HL-60 (cell line): ENCODE measurements at regions not wholly inside any gene's neighbourhood (a gene's known extent, or its start where the extent isn't known, plus 50 kb on each side); places are given as distances from the start of the nearest gene placed in this dataset.

Source experiments
- DNase-seq, 2 experiments: peaks; one replicate each; pipeline ENCODE4 v3.0.0-alpha.2; 2010 to 2020; ENCODE audit warnings: low read depth in 1 of 2, low spot score in 1 of 2
- H3K27ac ChIP-seq: fragments of 250-450 bp; sonication (Bioruptor Pico); replicated peaks from 2 replicates; pipeline ENCODE4 v1.5.1; 2020; ENCODE audit warnings: mild to moderate bottlenecking, moderate library complexity
- H3K27me3 ChIP-seq: fragments of 250-450 bp; sonication (Bioruptor Pico); 2 replicates; pipeline ENCODE4 v1.5.1; 2021; ENCODE audit warnings: mild to moderate bottlenecking, moderate library complexity; ENCODE audit not compliant: insufficient read depth, poor library complexity, severe bottlenecking
- H3K4me3 ChIP-seq: replicated peaks from 2 replicates; pipeline ENCODE4 v1.5.1; 2011; ENCODE audit warnings: mild to moderate bottlenecking, control low read depth, low read length; ENCODE audit not compliant: insufficient read depth
- GABPA ChIP-seq: IDR thresholded peaks from 2 replicates; pipeline ENCODE4 v1.6.1; 2012; ENCODE audit warnings: low read depth
- POLR2AphosphoS5 ChIP-seq: IDR thresholded peaks from 2 replicates; pipeline ENCODE4 v1.6.1; 2012; ENCODE audit warnings: low read depth
- SPI1 ChIP-seq: IDR thresholded peaks from 2 replicates; pipeline ENCODE4 v1.6.1; 2012; ENCODE audit warnings: low read depth, mild to moderate bottlenecking, borderline replicate concordance
- TF ChIP-seq, protein P1 (sequence below): IDR thresholded peaks from 2 replicates; pipeline ENCODE4 v1.6.1; 2012; ENCODE audit warnings: low read depth; ENCODE audit not compliant: insufficient replicate concordance
- TF ChIP-seq, protein P2 (sequence below): IDR thresholded peaks from one replicate; pipeline ENCODE4 v1.5.1; 2011; ENCODE audit warnings: low read length, control low read depth, inconsistent platforms; ENCODE audit not compliant: insufficient read depth

DNA sequence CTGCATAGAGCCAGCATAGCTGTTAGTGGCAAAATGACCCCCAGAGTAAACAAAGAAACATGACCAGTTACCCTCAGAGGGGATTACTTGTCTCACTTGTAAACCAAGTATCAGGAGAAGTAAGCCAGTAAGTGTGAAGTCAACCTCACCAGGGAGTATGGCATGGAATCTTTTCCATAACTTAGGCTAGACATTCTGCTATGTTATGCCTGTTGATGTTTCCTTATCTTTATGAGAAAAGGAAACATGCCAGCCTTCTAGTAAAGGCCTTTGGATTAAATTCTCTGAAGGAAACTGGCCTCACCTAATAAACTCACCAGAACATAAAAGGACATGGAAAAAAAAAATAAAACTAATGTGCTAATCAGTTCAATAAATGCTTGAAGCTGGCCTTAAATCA lies 87.7 kb downstream of the SEM1 start:
- Histone ChIP-seq H3K27me3 (peaks cover 4% of the 10 kb centered on the region), H3K27ac (no peak overlapping the region), H3K4me3 (no peak overlapping the region)
- no peak for DNase-seq
- TF ChIP-seq POLR2AphosphoS5, result no peak
- TF ChIP-seq, protein P1, sequence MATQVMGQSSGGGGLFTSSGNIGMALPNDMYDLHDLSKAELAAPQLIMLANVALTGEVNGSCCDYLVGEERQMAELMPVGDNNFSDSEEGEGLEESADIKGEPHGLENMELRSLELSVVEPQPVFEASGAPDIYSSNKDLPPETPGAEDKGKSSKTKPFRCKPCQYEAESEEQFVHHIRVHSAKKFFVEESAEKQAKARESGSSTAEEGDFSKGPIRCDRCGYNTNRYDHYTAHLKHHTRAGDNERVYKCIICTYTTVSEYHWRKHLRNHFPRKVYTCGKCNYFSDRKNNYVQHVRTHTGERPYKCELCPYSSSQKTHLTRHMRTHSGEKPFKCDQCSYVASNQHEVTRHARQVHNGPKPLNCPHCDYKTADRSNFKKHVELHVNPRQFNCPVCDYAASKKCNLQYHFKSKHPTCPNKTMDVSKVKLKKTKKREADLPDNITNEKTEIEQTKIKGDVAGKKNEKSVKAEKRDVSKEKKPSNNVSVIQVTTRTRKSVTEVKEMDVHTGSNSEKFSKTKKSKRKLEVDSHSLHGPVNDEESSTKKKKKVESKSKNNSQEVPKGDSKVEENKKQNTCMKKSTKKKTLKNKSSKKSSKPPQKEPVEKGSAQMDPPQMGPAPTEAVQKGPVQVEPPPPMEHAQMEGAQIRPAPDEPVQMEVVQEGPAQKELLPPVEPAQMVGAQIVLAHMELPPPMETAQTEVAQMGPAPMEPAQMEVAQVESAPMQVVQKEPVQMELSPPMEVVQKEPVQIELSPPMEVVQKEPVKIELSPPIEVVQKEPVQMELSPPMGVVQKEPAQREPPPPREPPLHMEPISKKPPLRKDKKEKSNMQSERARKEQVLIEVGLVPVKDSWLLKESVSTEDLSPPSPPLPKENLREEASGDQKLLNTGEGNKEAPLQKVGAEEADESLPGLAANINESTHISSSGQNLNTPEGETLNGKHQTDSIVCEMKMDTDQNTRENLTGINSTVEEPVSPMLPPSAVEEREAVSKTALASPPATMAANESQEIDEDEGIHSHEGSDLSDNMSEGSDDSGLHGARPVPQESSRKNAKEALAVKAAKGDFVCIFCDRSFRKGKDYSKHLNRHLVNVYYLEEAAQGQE, result no peak
- TF ChIP-seq, protein P2, sequence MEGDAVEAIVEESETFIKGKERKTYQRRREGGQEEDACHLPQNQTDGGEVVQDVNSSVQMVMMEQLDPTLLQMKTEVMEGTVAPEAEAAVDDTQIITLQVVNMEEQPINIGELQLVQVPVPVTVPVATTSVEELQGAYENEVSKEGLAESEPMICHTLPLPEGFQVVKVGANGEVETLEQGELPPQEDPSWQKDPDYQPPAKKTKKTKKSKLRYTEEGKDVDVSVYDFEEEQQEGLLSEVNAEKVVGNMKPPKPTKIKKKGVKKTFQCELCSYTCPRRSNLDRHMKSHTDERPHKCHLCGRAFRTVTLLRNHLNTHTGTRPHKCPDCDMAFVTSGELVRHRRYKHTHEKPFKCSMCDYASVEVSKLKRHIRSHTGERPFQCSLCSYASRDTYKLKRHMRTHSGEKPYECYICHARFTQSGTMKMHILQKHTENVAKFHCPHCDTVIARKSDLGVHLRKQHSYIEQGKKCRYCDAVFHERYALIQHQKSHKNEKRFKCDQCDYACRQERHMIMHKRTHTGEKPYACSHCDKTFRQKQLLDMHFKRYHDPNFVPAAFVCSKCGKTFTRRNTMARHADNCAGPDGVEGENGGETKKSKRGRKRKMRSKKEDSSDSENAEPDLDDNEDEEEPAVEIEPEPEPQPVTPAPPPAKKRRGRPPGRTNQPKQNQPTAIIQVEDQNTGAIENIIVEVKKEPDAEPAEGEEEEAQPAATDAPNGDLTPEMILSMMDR, result no peak

DNA sequence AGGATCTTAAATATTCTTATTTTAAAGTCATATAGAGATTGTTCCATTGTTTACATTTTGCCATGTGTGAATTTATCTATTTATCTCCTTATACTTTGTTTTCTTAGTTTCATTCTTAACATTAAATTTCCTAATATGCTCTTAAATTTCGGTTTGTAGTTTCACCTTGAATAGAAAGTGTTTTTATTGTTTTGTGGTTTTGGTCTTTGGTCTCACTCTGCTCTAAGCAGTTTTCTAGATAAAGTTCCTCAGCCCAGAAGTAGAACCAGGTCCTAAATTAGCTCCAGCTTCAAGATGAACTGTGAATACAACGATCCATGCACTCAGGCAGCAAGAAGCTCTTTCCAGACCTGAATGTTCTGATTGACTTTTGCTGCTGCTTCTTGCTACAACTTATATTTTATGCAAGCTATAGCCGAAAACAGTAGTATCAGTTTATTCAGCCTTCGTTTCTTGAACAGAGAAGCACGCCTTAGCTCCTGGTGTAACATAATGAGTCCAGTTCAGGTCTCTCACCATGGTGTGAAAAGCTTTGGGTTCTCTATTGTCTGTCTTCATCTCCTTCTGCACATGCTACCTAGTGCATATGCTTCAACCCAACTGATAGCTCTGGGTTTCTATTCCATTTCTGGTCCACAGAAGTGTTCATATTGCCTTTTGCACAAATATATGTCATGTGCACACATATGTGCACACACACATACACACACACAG lies 95.3 kb downstream of the SEM1 start:
- H3K27ac ChIP-seq, result no peak overlapping the region
- no peaks in the 10 kb centered on the region for H3K27me3 ChIP-seq
- H3K4me3 ChIP-seq, result no peak overlapping the region
- TF ChIP-seq SPI1 (no peak), POLR2AphosphoS5 (no peak), GABPA (no peak)
- TF ChIP-seq, protein P2, result no peak
- TF ChIP-seq, protein P1, result no peak
- DNase-seq, result no peak

DNA sequence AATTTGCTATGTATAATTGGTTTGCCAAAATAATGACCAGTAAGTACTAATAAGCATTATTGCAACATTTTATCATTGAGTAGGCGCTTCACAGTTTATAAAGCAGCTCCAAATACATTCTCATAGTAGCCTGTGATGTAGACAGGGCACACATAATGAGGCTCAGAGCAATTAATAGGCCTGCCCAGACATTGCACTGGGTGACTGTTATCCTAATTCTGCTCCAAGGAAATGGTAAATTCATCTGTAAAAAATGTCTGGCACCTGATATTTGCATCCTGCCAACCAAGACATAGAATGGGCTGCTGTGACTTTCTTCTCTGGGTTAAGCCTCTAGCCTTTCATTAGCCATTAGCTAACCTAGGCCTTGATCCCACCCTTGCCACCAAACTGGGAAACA lies 97.6 kb downstream of the SEM1 start:
- no peak for DNase-seq
- TF ChIP-seq, protein P1, result no peak
- TF ChIP-seq GABPA (no peak), POLR2AphosphoS5 (no peak), SPI1 (no peak)
- TF ChIP-seq, protein P2, result no peak

More for the DNA sequence above, 97.6 kb downstream of the SEM1 start:
- Histone ChIP-seq H3K27ac (no peak overlapping the region), H3K4me3 (no peak overlapping the region), H3K27me3 (no peaks in the 10 kb centered on the region)
